ENCODE measurements at regions not wholly inside any gene's neighbourhood (a gene's known extent, or its start where the extent isn't known, plus 50 kb on each side); places are given as distances from the start of the nearest gene placed in this dataset.

- Histone ChIP-seq H3K9me3 (ENCODE audit: control insufficient read depth, insufficient read depth, low read length) (peaks cover 11% of the 10 kb centered on the region), H2AK9ac (replicated peaks; ENCODE audit: low read depth, low read length, poor library complexity) (no peak overlapping the region), H2BK15ac (ENCODE audit: low read depth, low read length) (no peak overlapping the region), H2AFZ (replicated peaks; ENCODE audit: low read length, poor library complexity) (no peak overlapping the region), H2BK120ac (ENCODE audit: low read depth, low read length) (no peak overlapping the region), H3K9ac (ENCODE audit: low read depth, low read length) (no peak overlapping the region), H4K20me1 (ENCODE audit: insufficient read depth, low read length) (no peaks in the 10 kb centered on the region), H3K27me3 (ENCODE audit: control insufficient read depth, insufficient read depth, low read length) (peaks cover 17% of the 10 kb centered on the region), H3K4me1 (ENCODE audit: control insufficient read depth, insufficient read depth, low read length) (no peaks in the 10 kb centered on the region), H2BK5ac (ENCODE audit: low read depth, low read length, poor library complexity, severe bottlenecking) (no peak overlapping the region), H3K79me1 (ENCODE audit: low read depth in 1 of 2, low read length in 2 of 2) (no peaks in the 10 kb centered on the region), H3K9me1 (ENCODE audit: insufficient read depth, low read length) (no peaks in the 10 kb centered on the region), H2BK20ac (ENCODE audit: low read depth, low read length) (no peak overlapping the region), H3K4ac (ENCODE audit: low read depth, low read length) (no peak overlapping the region), H3K56ac (ENCODE audit: extremely low read depth, insufficient read depth, low read length) (no peak overlapping the region), H2AK5ac (ENCODE audit: low read depth, low read length) (no peak overlapping the region), H3K36me3 (ENCODE audit: control insufficient read depth, insufficient read depth, low read length) (no peaks in the 10 kb centered on the region), H4K5ac (ENCODE audit: low read depth, low read length) (no peak overlapping the region), H3K18ac (ENCODE audit: low read depth, low read length) (no peak overlapping the region), H4K8ac (ENCODE audit: low read depth in 2 of 2, low read length in 2 of 2) (no peak overlapping the region), H3K27ac (ENCODE audit: insufficient read depth, low read length) (no peak overlapping the region), H3K23ac (ENCODE audit: low read depth, low read length) (no peak overlapping the region), H3K4me2 (ENCODE audit: low read depth, low read length) (no peak overlapping the region), H3K14ac (replicated peaks; ENCODE audit: low read depth, low read length) (no peak overlapping the region), H3K4me3 (ENCODE audit: insufficient read depth, low read depth, low read length) (no peak overlapping the region), H4K91ac (ENCODE audit: insufficient read depth, low read depth, low read length) (no peak overlapping the region)
- CTCF ChIA-PET = no interaction called here
- intact Hi-C loops (cut with micrococcal nuclease) (no loop called here), in situ Hi-C loops (cut with MboI; ENCODE audit: low sequenced_read_pairs) (no loop called here), dilution Hi-C loops (cut with HindIII; ENCODE audit: low sequenced_read_pairs, unreplicated experiment) (no loop called here)
- DNase-seq = no peak
- ATAC-seq (ENCODE audit: low read depth) = no peak
- TF ChIP-seq MAFK (IDR thresholded peaks at IDR 0.05; ENCODE audit: low read depth, low read length) = no peak
- no peak for TF ChIP-seq BHLHE40 (IDR thresholded peaks at IDR 0.05; ENCODE audit: low read depth, low read length)
- TF ChIP-seq USF2 (IDR thresholded peaks at IDR 0.05; ENCODE audit: low read depth, low read length) = no peak
- no peak for TF ChIP-seq RFX5 (IDR thresholded peaks at IDR 0.05; ENCODE audit: low read depth, low read length)
- TF ChIP-seq ELK1 (IDR thresholded peaks at IDR 0.05; ENCODE audit: borderline replicate concordance, low read depth, low read length) = no peak
- no peak for TF ChIP-seq MAZ (IDR thresholded peaks at IDR 0.05; ENCODE audit: borderline replicate concordance, low read depth, low read length)
- no peak for TF ChIP-seq SMC3 (IDR thresholded peaks at IDR 0.05; ENCODE audit: low read depth, low read length)
- no peak for TF ChIP-seq NFE2L2 (IDR thresholded peaks at IDR 0.05; ENCODE audit: low read depth, low read length)
- TF ChIP-seq RCOR1 (IDR thresholded peaks at IDR 0.05; ENCODE audit: insufficient replicate concordance, low read length) = no peak
- TF ChIP-seq CTCF (conservative IDR thresholded peaks at IDR 0.05; ENCODE audit: low read depth, low read length) = no peak
- no peak for TF ChIP-seq MXI1 (IDR thresholded peaks at IDR 0.05; ENCODE audit: borderline replicate concordance, low read depth, low read length)
- TF ChIP-seq CEBPB (IDR thresholded peaks at IDR 0.05; ENCODE audit: low read depth, low read length) = no peak
- no peak for TF ChIP-seq POLR2A (IDR thresholded peaks at IDR 0.05; ENCODE audit: low read depth, low read length)
- no peak for TF ChIP-seq FOS (IDR thresholded peaks at IDR 0.05; ENCODE audit: low read depth, low read length)
- TF ChIP-seq RAD21 (IDR thresholded peaks at IDR 0.05; ENCODE audit: low read length) = no peak
- 85% methylated on average over 2 of the region's 7 CpGs; no CpG with 5 or more reads in 1 of the 2 experiments for WGBS, 2 experiments (ENCODE audit: extremely low coverage in 2 of 2, insufficient read length in 1 of 2)
- POLR2A ChIA-PET (ENCODE audit: unreplicated experiment) = no interaction called here
- BruUV-seq (replicated peaks) = no TSS peak
Observed at GRCh38 chr13:20326276-20326675, 94.2 kb upstream of the GJB6 start.
